ENCODE measurements at regions not wholly inside any gene's neighbourhood (a gene's known extent, or its start where the extent isn't known, plus 50 kb on each side); places are given as distances from the start of the nearest gene placed in this dataset.

GRCh38 chr12:114855678-114856077, 171.7 kb upstream of the TBX3 start:
- Histone ChIP-seq H3K4me3 (ENCODE audit: low read depth, low read length) (no peak overlapping the region), H3K27ac (no peak overlapping the region), H3K27me3 (ENCODE audit: insufficient read depth, low read depth, severe bottlenecking) (no peaks in the 10 kb centered on the region), H3K9me3 (ENCODE audit: severe bottlenecking) (no peaks in the 10 kb centered on the region), H3K36me3 (no peaks in the 10 kb centered on the region)
- DNase-seq: no peak
- no peak for TF ChIP-seq CTCF (IDR thresholded peaks at IDR 0.05; ENCODE audit: low read depth, low read length)

- H3K9me3 ChIP-seq (ENCODE audit: severe bottlenecking): no peaks in the 10 kb centered on the region
- no peaks in the 10 kb centered on the region for H3K36me3 ChIP-seq
- DNase-seq: no peak
- no peak overlapping the region for H3K27ac ChIP-seq
- no peak overlapping the region for H3K4me3 ChIP-seq (ENCODE audit: low read depth, low read length)
- H3K27me3 ChIP-seq (ENCODE audit: insufficient read depth, low read depth, severe bottlenecking): no peaks in the 10 kb centered on the region
- no peak for TF ChIP-seq CTCF (IDR thresholded peaks at IDR 0.05; ENCODE audit: low read depth, low read length)
These were observed 169.1 kb upstream of the TBX3 start for GRCh38 chr12:114852976-114853529.

GRCh38 chr12:114851981-114852380, 168.0 kb upstream of the TBX3 start:
- no peaks in the 10 kb centered on the region for H3K27me3 ChIP-seq (ENCODE audit: insufficient read depth, low read depth, severe bottlenecking)
- no peaks in the 10 kb centered on the region for H3K36me3 ChIP-seq
- H3K4me3 ChIP-seq (ENCODE audit: low read depth, low read length): no peak overlapping the region
- H3K27ac ChIP-seq: no peak overlapping the region
- H3K9me3 ChIP-seq (ENCODE audit: severe bottlenecking): no peaks in the 10 kb centered on the region
- no peak for DNase-seq
- no peak for TF ChIP-seq CTCF (IDR thresholded peaks at IDR 0.05; ENCODE audit: low read depth, low read length)

- H3K36me3 ChIP-seq: no peaks in the 10 kb centered on the region
- H3K27me3 ChIP-seq (ENCODE audit: insufficient read depth, low read depth, severe bottlenecking): no peaks in the 10 kb centered on the region
- no peak for TF ChIP-seq CTCF (IDR thresholded peaks at IDR 0.05; ENCODE audit: low read depth, low read length)
- no peak overlapping the region for H3K27ac ChIP-seq
- H3K4me3 ChIP-seq (ENCODE audit: low read depth, low read length): no peak overlapping the region
- H3K9me3 ChIP-seq (ENCODE audit: severe bottlenecking): no peaks in the 10 kb centered on the region
- no peak for DNase-seq
These were observed 166.8 kb upstream of the TBX3 start for GRCh38 chr12:114850661-114851275.

- no peak for DNase-seq
- TF ChIP-seq CTCF (IDR thresholded peaks at IDR 0.05; ENCODE audit: low read depth, low read length): no peak
- Histone ChIP-seq H3K27me3 (ENCODE audit: insufficient read depth, low read depth, severe bottlenecking) (no peaks in the 10 kb centered on the region), H3K27ac (no peak overlapping the region), H3K36me3 (no peaks in the 10 kb centered on the region), H3K4me3 (ENCODE audit: low read depth, low read length) (no peak overlapping the region), H3K9me3 (ENCODE audit: severe bottlenecking) (no peaks in the 10 kb centered on the region)
These were observed 164.7 kb upstream of the TBX3 start for GRCh38 chr12:114848666-114849065.

All from WERI-Rb-1 (cell line).